Astrocyte (in vitro differentiated cells and primary cell): ENCODE measurements at regions not wholly inside any gene's neighbourhood (a gene's known extent, or its start where the extent isn't known, plus 50 kb on each side); places are given as distances from the start of the nearest gene placed in this dataset.

Experiments used
- DNase-seq: peaks from one replicate; pipeline ENCODE4 v3.0.0-alpha.2; 2010; ENCODE audit warnings: low read depth
- FAIRE-seq: peaks from 2 replicates; lab custom pipeline; 2011; peaks lifted over from hg19 to GRCh38; lab: Jason Lieb, UNC
- H2AFZ ChIP-seq: 2 replicates; pipeline ENCODE4 v1.6.0; 2012; ENCODE audit warnings: low read depth, low read length, inconsistent platforms
- H3K27ac ChIP-seq: 2 replicates; pipeline ENCODE4 v1.5.1; 2011; ENCODE audit warnings: low read depth, low read length, inconsistent platforms
- H3K27me3 ChIP-seq: 2 replicates; pipeline ENCODE4 v1.6.0; 2011; ENCODE audit warnings: low read length, inconsistent platforms; ENCODE audit not compliant: insufficient read depth
- H3K36me3 ChIP-seq: 2 replicates; pipeline ENCODE4 v1.5.1; 2011; ENCODE audit warnings: low read length, inconsistent platforms; ENCODE audit not compliant: insufficient read depth
- H3K4me1 ChIP-seq: 2 replicates; pipeline ENCODE4 v1.5.1; 2011; ENCODE audit warnings: low read length, inconsistent platforms; ENCODE audit not compliant: insufficient read depth
- H3K4me2 ChIP-seq: 2 replicates; pipeline ENCODE4 v1.6.0; 2012; ENCODE audit warnings: low read length, inconsistent platforms
- H3K4me3 ChIP-seq: 2 replicates; pipeline ENCODE4 v1.5.1; 2011; ENCODE audit warnings: low read depth, mild to moderate bottlenecking, low read length, inconsistent platforms; ENCODE audit not compliant: insufficient read depth
- H3K79me2 ChIP-seq: 2 replicates; pipeline ENCODE4 v1.6.0; 2012; ENCODE audit warnings: mild to moderate bottlenecking, low read length, inconsistent platforms; ENCODE audit not compliant: insufficient read depth
- H3K9ac ChIP-seq: 2 replicates; pipeline ENCODE4 v1.6.0; 2012; ENCODE audit warnings: mild to moderate bottlenecking, low read length, inconsistent platforms
- H3K9me3 ChIP-seq: 2 replicates; pipeline ENCODE4 v1.5.1; 2012; ENCODE audit warnings: low read depth, mild to moderate bottlenecking, low read length, inconsistent platforms; ENCODE audit not compliant: insufficient read depth
- H4K20me1 ChIP-seq: 2 replicates; pipeline ENCODE4 v1.6.0; 2012; ENCODE audit warnings: low read length, inconsistent platforms; ENCODE audit not compliant: insufficient read depth
- H3K27ac Mint-ChIP-seq: one replicate; pipeline ENCODE4 v1.8.0; 2021; ENCODE audit warnings: mild to moderate bottlenecking, mixed read lengths; ENCODE audit not compliant: unreplicated experiment
- H3K27me3 Mint-ChIP-seq: one replicate; pipeline ENCODE4 v1.8.0; 2021; ENCODE audit warnings: low read depth, mixed read lengths; ENCODE audit not compliant: unreplicated experiment
- H3K36me3 Mint-ChIP-seq: one replicate; pipeline ENCODE4 v1.8.0; 2021; ENCODE audit warnings: low read depth, mixed read lengths; ENCODE audit not compliant: unreplicated experiment
- H3K4me1 Mint-ChIP-seq: one replicate; pipeline ENCODE4 v1.8.0; 2021; ENCODE audit warnings: low read depth, mixed read lengths; ENCODE audit not compliant: unreplicated experiment
- H3K4me3 Mint-ChIP-seq: one replicate; pipeline ENCODE4 v1.8.0; 2021; ENCODE audit warnings: mild to moderate bottlenecking, moderate library complexity, mixed read lengths; ENCODE audit not compliant: unreplicated experiment
- H3K9me3 Mint-ChIP-seq: one replicate; pipeline ENCODE4 v1.8.0; 2021; ENCODE audit warnings: mild to moderate bottlenecking, mixed read lengths; ENCODE audit not compliant: unreplicated experiment
- CTCF ChIP-seq: IDR thresholded peaks from 2 replicates; pipeline ENCODE4 v1.5.1; 2011; ENCODE audit warnings: low read depth, mild to moderate bottlenecking, inconsistent platforms, low read length, moderate library complexity; ENCODE audit not compliant: insufficient read depth
- EZH2 ChIP-seq: IDR thresholded peaks from 2 replicates; pipeline ENCODE4 v1.6.1; 2012; ENCODE audit warnings: mild to moderate bottlenecking, low read length, inconsistent platforms; ENCODE audit not compliant: insufficient read depth

- no peak overlapping the region for H3K27ac Mint-ChIP-seq
- no peak for FAIRE-seq
- Histone ChIP-seq H3K27ac (no peak overlapping the region), H4K20me1 (no peaks in the 10 kb centered on the region), H3K4me2 (no peak overlapping the region), H3K9ac (no peak overlapping the region), H2AFZ (no peak overlapping the region), H3K36me3 (no peaks in the 10 kb centered on the region), H3K79me2 (no peaks in the 10 kb centered on the region), H3K27me3 (no peaks in the 10 kb centered on the region), H3K9me3 (no peaks in the 10 kb centered on the region), H3K4me1 (no peaks in the 10 kb centered on the region), H3K4me3 (no peak overlapping the region)
- H3K9me3 Mint-ChIP-seq = no peaks in the 10 kb centered on the region
- peaks cover 1% of the 10 kb centered on the region for H3K36me3 Mint-ChIP-seq
- no peak overlapping the region for H3K4me3 Mint-ChIP-seq
- TF ChIP-seq EZH2 (no peak), CTCF (no peak)
- no peak for DNase-seq
- H3K4me1 Mint-ChIP-seq = no peaks in the 10 kb centered on the region
- H3K27me3 Mint-ChIP-seq = no peaks in the 10 kb centered on the region
Observed at GRCh38 chr6:77074037-77074713, 389.1 kb downstream of the HTR1B start.

DNA sequence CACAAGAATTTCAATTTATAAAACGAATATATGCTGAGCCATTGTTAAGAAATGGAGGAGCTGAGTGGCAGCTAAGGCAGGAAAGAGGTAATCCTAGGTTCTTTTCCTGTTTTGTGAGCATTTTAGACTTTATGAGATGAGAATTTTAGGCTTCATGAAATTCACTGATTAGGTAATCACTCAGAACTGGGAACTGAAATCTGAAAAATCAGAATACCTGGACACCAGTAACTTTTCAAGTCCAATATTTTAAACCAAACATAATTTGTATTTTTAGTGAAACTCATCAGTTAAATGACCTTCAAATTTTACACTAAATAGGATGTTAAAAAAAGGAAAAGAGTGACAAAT, 389.9 kb downstream of the HTR1B start:
- no peak overlapping the region for H3K4me2 ChIP-seq
- no peaks in the 10 kb centered on the region for H3K27me3 Mint-ChIP-seq
- TF ChIP-seq CTCF (no peak), EZH2 (no peak)

DNA sequence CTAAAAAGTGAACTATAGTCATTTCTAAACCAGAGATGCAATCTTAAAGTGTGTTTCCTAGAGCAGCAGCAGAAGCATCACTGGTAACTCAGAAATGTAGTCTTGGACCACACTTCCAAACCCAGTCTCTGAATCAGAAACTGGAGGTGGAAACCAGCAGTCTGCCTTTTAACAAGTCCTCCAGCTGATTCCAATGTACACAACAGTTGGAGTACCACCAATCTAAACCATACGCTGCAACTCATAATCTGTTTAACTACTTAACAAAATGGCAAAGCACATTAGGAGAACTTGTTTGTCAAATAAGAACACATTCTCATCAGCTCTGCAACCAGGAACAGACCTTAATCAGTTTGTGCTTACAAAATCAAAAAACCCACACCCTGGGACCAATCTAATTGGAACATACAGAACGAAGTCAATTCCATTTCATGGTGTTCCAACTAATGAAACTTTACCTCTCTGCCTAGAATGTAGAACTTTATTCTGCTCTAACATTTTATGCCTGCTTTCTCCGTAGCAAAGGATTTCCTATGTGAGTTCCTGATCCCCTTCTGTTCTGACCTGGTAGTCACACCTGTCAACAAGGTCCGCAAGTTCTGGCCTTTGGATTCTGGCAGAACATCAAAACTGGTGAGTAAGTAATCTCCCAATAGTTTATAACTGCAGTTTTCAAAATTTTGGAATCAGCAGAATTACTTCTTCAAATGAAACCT, 390.4 kb downstream of the HTR1B start:
- Histone ChIP-seq H4K20me1 (no peaks in the 10 kb centered on the region), H2AFZ (no peak overlapping the region), H3K79me2 (no peaks in the 10 kb centered on the region), H3K4me1 (no peaks in the 10 kb centered on the region), H3K4me2 (no peak overlapping the region), H3K9me3 (no peaks in the 10 kb centered on the region), H3K36me3 (no peaks in the 10 kb centered on the region), H3K9ac (no peak overlapping the region), H3K27me3 (no peaks in the 10 kb centered on the region), H3K4me3 (no peak overlapping the region), H3K27ac (no peak overlapping the region)
- TF ChIP-seq CTCF = no peak
- no peak for TF ChIP-seq EZH2
- Mint-ChIP-seq H3K9me3 (no peaks in the 10 kb centered on the region), H3K4me3 (no peak overlapping the region), H3K27ac (no peak overlapping the region), H3K4me1 (no peaks in the 10 kb centered on the region), H3K27me3 (no peaks in the 10 kb centered on the region), H3K36me3 (peaks cover 2% of the 10 kb centered on the region)
- FAIRE-seq (no peak), DNase-seq (no peak)

More for the DNA sequence above, 389.9 kb downstream of the HTR1B start:
- Mint-ChIP-seq H3K4me3 (no peak overlapping the region), H3K9me3 (no peaks in the 10 kb centered on the region), H3K36me3 (peaks cover 2% of the 10 kb centered on the region), H3K27ac (no peak overlapping the region), H3K4me1 (no peaks in the 10 kb centered on the region)
- H3K9ac ChIP-seq = no peak overlapping the region
- H3K4me1 ChIP-seq = no peaks in the 10 kb centered on the region
- no peaks in the 10 kb centered on the region for H3K27me3 ChIP-seq
- no peak overlapping the region for H2AFZ ChIP-seq
- H3K79me2 ChIP-seq = no peaks in the 10 kb centered on the region
- H3K9me3 ChIP-seq = no peaks in the 10 kb centered on the region
- no peaks in the 10 kb centered on the region for H3K36me3 ChIP-seq
- H3K4me3 ChIP-seq = no peak overlapping the region
- FAIRE-seq = no peak
- H3K27ac ChIP-seq = no peak overlapping the region
- no peaks in the 10 kb centered on the region for H4K20me1 ChIP-seq
- no peak for DNase-seq
